H1 (cell line): ENCODE measurements at regions not wholly inside any gene's neighbourhood (a gene's known extent, or its start where the extent isn't known, plus 50 kb on each side); places are given as distances from the start of the nearest gene placed in this dataset.

ENCODE experiments used
- CTCF ChIA-PET: fragments of 300-600 bp; sonication (Branson Sonifier 250); formaldehyde crosslinking; loops from one replicate; lab custom pipeline; 2021; ENCODE audit not compliant: partially characterized antibody; lab: Charles Lee
- POLR2A ChIA-PET: fragments of 300-600 bp; sonication (Branson Sonifier 250); formaldehyde crosslinking; loops from one replicate; lab custom pipeline; 2021; ENCODE audit warnings: inconsistent platforms; ENCODE audit not compliant: partially characterized antibody; lab: Charles Lee
- DNase-seq, 2 experiments: peaks; one replicate each; pipeline versions ENCODE4 v3.0.0 to v3.0.0-alpha.2; 2010 to 2022; ENCODE audit warnings: low spot score in 2 of 2, low read depth in 1 of 2, mixed read lengths in 1 of 2
- FAIRE-seq: peaks from 2 replicates; lab custom pipeline; 2011; peaks lifted over from hg19 to GRCh38; lab: Jason Lieb, UNC
- H2AFZ ChIP-seq: 2 replicates; pipeline ENCODE4 v1.8.1; 2012; ENCODE audit warnings: low read length, inconsistent platforms
- H2AK5ac ChIP-seq: 2 replicates; pipeline ENCODE4 v1.6.1; 2013; ENCODE audit warnings: low read depth, low read length
- H2BK120ac ChIP-seq: replicated peaks from 2 replicates; pipeline ENCODE3; 2013; ENCODE audit warnings: low read depth, low read length, inconsistent platforms
- H2BK12ac ChIP-seq: 2 replicates; pipeline ENCODE4 v1.6.1; 2013; ENCODE audit warnings: low read depth, low read length
- H2BK15ac ChIP-seq: 2 replicates; pipeline ENCODE4 v1.6.1; 2013; ENCODE audit warnings: low read length
- H2BK20ac ChIP-seq: 2 replicates; pipeline ENCODE4 v1.6.1; 2013; ENCODE audit warnings: low read length
- H2BK5ac ChIP-seq: 2 replicates; pipeline ENCODE4 v1.6.1; 2013; ENCODE audit warnings: low read depth, low read length
- H3K14ac ChIP-seq: 2 replicates; pipeline ENCODE4 v1.6.1; 2013; ENCODE audit warnings: inconsistent platforms; ENCODE audit not compliant: insufficient read length
- H3K18ac ChIP-seq: 2 replicates; pipeline ENCODE4 v1.6.1; 2013; ENCODE audit warnings: low read length; ENCODE audit errors: extremely low read depth
- H3K23ac ChIP-seq: 2 replicates; pipeline ENCODE4 v1.6.1; 2013; ENCODE audit warnings: inconsistent platforms; ENCODE audit not compliant: insufficient read length
- H3K23me2 ChIP-seq: 2 replicates; pipeline ENCODE4 v1.6.1; 2013; ENCODE audit warnings: low read depth, low read length
- H3K27ac ChIP-seq: 2 replicates; pipeline ENCODE4 v1.6.1; 2011; ENCODE audit warnings: low read depth, low read length, inconsistent platforms
- H3K27me3 ChIP-seq, 4 experiments: replicated peaks in 1 of 4; 1 replicate in 1 of 4; 2 replicates in 3 of 4; pipeline versions ENCODE4 v1.6.1 to v1.8.1; 2011 to 2013; ENCODE audit warnings: low read length in 3 of 4, mild to moderate bottlenecking in 3 of 4, inconsistent platforms in 2 of 4, mixed read lengths in 2 of 4, moderate library complexity in 1 of 4; ENCODE audit not compliant: control insufficient read depth in 3 of 4, insufficient read depth in 3 of 4; ENCODE audit errors: extremely low read depth in 1 of 4
- H3K36me3 ChIP-seq, 4 experiments: 2 replicates each; pipeline versions ENCODE4 v1.6.1 to v1.8.1; 2011 to 2013; ENCODE audit warnings: mild to moderate bottlenecking in 4 of 4, low read length in 3 of 4, moderate library complexity in 2 of 4, control low read depth in 1 of 4, inconsistent platforms in 1 of 4; ENCODE audit not compliant: insufficient read depth in 4 of 4, control insufficient read depth in 2 of 4
- H3K4ac ChIP-seq: replicated peaks from 2 replicates; pipeline ENCODE3; 2013; ENCODE audit warnings: low read length, low read depth, mixed read lengths, inconsistent platforms; ENCODE audit not compliant: insufficient read length
- H3K4me1 ChIP-seq, 4 experiments: replicated peaks in 1 of 4; 1 replicate in 1 of 4; 2 replicates in 3 of 4; pipeline versions ENCODE4 v1.6.1 to v1.8.1; 2011 to 2013; ENCODE audit warnings: low read length in 3 of 4, inconsistent platforms in 2 of 4, mixed read lengths in 1 of 4; ENCODE audit not compliant: insufficient read depth in 4 of 4, control insufficient read depth in 3 of 4
- H3K4me2 ChIP-seq, 2 experiments: 2 replicates each; pipeline versions ENCODE4 v1.6.1 to v1.8.1; 2011 to 2013; ENCODE audit warnings: low read depth in 2 of 2, low read length in 2 of 2, control low read depth in 1 of 2, inconsistent platforms in 1 of 2, mild to moderate bottlenecking in 1 of 2; ENCODE audit not compliant: insufficient read depth in 1 of 2
- H3K4me3 ChIP-seq, 4 experiments: fragments of 200-600, 300-600 bp in 1 of 4; sonication (generic), shearing (Covaris generic), sonication (Bioruptor Twin) in 1 of 4; 2 replicates each; pipeline versions ENCODE4 v1.5.1 to v1.8.1; 2011 to 2016; ENCODE audit warnings: low read length in 4 of 4, low read depth in 3 of 4, control low read depth in 2 of 4, inconsistent platforms in 2 of 4, mild to moderate bottlenecking in 2 of 4, mixed read lengths in 1 of 4, moderate library complexity in 1 of 4; ENCODE audit not compliant: insufficient read depth in 2 of 4; ENCODE audit errors: extremely low read depth in 1 of 4
- H3K56ac ChIP-seq: replicated peaks from 2 replicates; pipeline ENCODE3; 2013; ENCODE audit warnings: low read depth, mild to moderate bottlenecking, mixed read lengths, low read length, inconsistent platforms; ENCODE audit not compliant: insufficient read length
- H3K79me1 ChIP-seq: 2 replicates; pipeline ENCODE4 v1.6.1; 2013; ENCODE audit warnings: low read depth, low read length, control low read depth
- H3K79me2 ChIP-seq, 2 experiments: 2 replicates each; pipeline versions ENCODE4 v1.6.1 to v1.8.1; 2012 to 2013; ENCODE audit warnings: low read length in 2 of 2, mild to moderate bottlenecking in 2 of 2, inconsistent platforms in 1 of 2; ENCODE audit not compliant: insufficient read depth in 2 of 2, control insufficient read depth in 1 of 2
- H3K9ac ChIP-seq, 4 experiments: replicated peaks in 1 of 4; 1 replicate in 1 of 4; 2 replicates in 3 of 4; pipeline versions ENCODE4 v1.6.1 to v1.8.1; 2011 to 2013; ENCODE audit warnings: low read depth in 3 of 4, low read length in 3 of 4, control low read depth in 2 of 4, mild to moderate bottlenecking in 2 of 4, moderate library complexity in 2 of 4, inconsistent platforms in 1 of 4; ENCODE audit errors: extremely low read depth in 1 of 4
- H3K9me3 ChIP-seq, 2 experiments: 2 replicates each; pipeline versions ENCODE4 v1.6.1 to v1.8.1; 2012 to 2013; ENCODE audit warnings: mild to moderate bottlenecking in 2 of 2, moderate library complexity in 2 of 2, control low read depth in 1 of 2, inconsistent platforms in 1 of 2, low read depth in 1 of 2, low read length in 1 of 2, mixed read lengths in 1 of 2; ENCODE audit not compliant: insufficient read depth in 2 of 2
- H4K20me1 ChIP-seq, 2 experiments: replicated peaks in 1 of 2; 2 replicates each; pipeline versions ENCODE3 to v1.8.1; 2011 to 2013; ENCODE audit warnings: inconsistent platforms in 2 of 2, low read length in 2 of 2, mild to moderate bottlenecking in 1 of 2; ENCODE audit not compliant: insufficient read depth in 2 of 2, control insufficient read depth in 1 of 2
- H4K5ac ChIP-seq: 2 replicates; pipeline ENCODE4 v1.6.1; 2013; ENCODE audit warnings: low read length, low read depth, mixed read lengths, inconsistent platforms; ENCODE audit not compliant: insufficient read length
- H4K8ac ChIP-seq: 2 replicates; pipeline ENCODE4 v1.8.0; 2013; ENCODE audit warnings: mild to moderate bottlenecking, moderate library complexity, low read length, inconsistent platforms; ENCODE audit not compliant: insufficient read depth; ENCODE audit errors: extremely low read depth
- H4K91ac ChIP-seq: replicated peaks from 2 replicates; pipeline ENCODE3; 2013; ENCODE audit warnings: low read length, mixed read lengths, inconsistent platforms; ENCODE audit not compliant: insufficient read length
- BCL11A ChIP-seq, 2 experiments: IDR thresholded peaks; one replicate each; pipeline ENCODE4 v1.6.1; 2011; ENCODE audit warnings: low read depth in 2 of 2, low read length in 2 of 2, mild to moderate bottlenecking in 2 of 2
- HDAC6 ChIP-seq: IDR thresholded peaks from one replicate; pipeline ENCODE4 v1.7.1; 2012; ENCODE audit warnings: low read depth, mild to moderate bottlenecking, inconsistent platforms, low read length, moderate library complexity
- PHF8 ChIP-seq: fragments of 200-600 bp; sonication (generic); conservative IDR thresholded peaks from 2 replicates; pipeline ENCODE4 v1.7.1; 2012; ENCODE audit warnings: low read depth, mild to moderate bottlenecking, inconsistent platforms, low read length, moderate library complexity
- SAP30 ChIP-seq: fragments of 300-600 bp; sonication (generic); IDR thresholded peaks from 2 replicates; pipeline ENCODE4 v1.7.1; 2012; ENCODE audit warnings: low read length, moderate library complexity, mild to moderate bottlenecking, inconsistent platforms; ENCODE audit not compliant: insufficient read depth, insufficient replicate concordance
- WGBS, 2 experiments: shearing (Covaris generic) in 1 of 2; methylation state at CpG; one replicate each; pipeline versions ENCODE4 v1.1.6 to v1.1.7; 2013 to 2015; ENCODE audit warnings: low lambda C conversion rate in 2 of 2, mixed read lengths in 2 of 2, inconsistent platforms in 1 of 2, low coverage in 1 of 2, missing lambda C conversion rate in 1 of 2; ENCODE audit not compliant: insufficient replicate concordance in 2 of 2, insufficient coverage in 1 of 2, insufficient read length in 1 of 2; ENCODE audit errors: extremely low coverage in 1 of 2, missing lambda C conversion rate in 1 of 2; 5-methylcytosine and 5-hydroxymethylcytosine counted together

GRCh38 chr11:123260511-123261211 lies 65.6 kb upstream of the CLMP start:
- no peak overlapping the region for H2AFZ ChIP-seq
- no peaks in the 10 kb centered on the region for H3K36me3 ChIP-seq
- no peak overlapping the region for H4K91ac ChIP-seq
- 0 out of 2 replicates have a peak overlapping the region, but pooled peaks have one; percentile 16 for H2BK15ac ChIP-seq
- H3K27me3 ChIP-seq: peaks cover 0 to 2% (median 0%) of the 10 kb centered on the region in 4 experiments; a peak in 1 of 7 replicates
- DNase-seq (no peak), FAIRE-seq (no peak)
- no peak overlapping the region for H4K8ac ChIP-seq
- 92% methylated on average over 4 of the region's 4 CpGs; no CpG with 5 or more reads in 1 of the 2 experiments for WGBS, 2 experiments
- no peaks in the 10 kb centered on the region for H4K20me1 ChIP-seq
- no peak overlapping the region for H3K9ac ChIP-seq
- no peaks in the 10 kb centered on the region; the same call in 1 of the 2 replicates for H3K23me2 ChIP-seq
- H3K4me2 ChIP-seq: 0 out of 4 replicates have a peak overlapping the region, but pooled peaks of 1 of the 2 experiments have one; percentile 12
- ChIA-PET CTCF (interaction anchor here (0.7 to 18.3 kb wide), 40 partner anchors 8 to 260 kb away, joined by 3 to 286 read pairs (median 5); no protein-coding TSS in a partner anchor), POLR2A (interaction anchor here (0.7 to 1.3 kb wide), 5 partner anchors 14 to 203 kb away, joined by 3 to 5 read pairs (median 3); partner anchors contain the start of gene HSPA8)
- H2BK12ac ChIP-seq: no peak overlapping the region
- no peak overlapping the region for H3K14ac ChIP-seq
- H4K5ac ChIP-seq: no peak overlapping the region
- H3K23ac ChIP-seq: no peak overlapping the region
- no peak overlapping the region for H2BK20ac ChIP-seq
- no peak overlapping the region for H3K18ac ChIP-seq
- no peaks in the 10 kb centered on the region for H3K79me1 ChIP-seq
- no peak overlapping the region for H3K4me3 ChIP-seq
- no peak overlapping the region for H2BK120ac ChIP-seq
- H3K4ac ChIP-seq: no peak overlapping the region
- no peak overlapping the region for H3K27ac ChIP-seq
- H2AK5ac ChIP-seq: no peak overlapping the region
- H3K4me1 ChIP-seq: peaks cover 0 to 2% (median 0%) of the 10 kb centered on the region in 4 experiments; a peak in 2 of 7 replicates
- peaks cover 18 to 20% of the 10 kb centered on the region in 2 experiments for H3K9me3 ChIP-seq
- H3K56ac ChIP-seq: no peak overlapping the region
- H3K79me2 ChIP-seq: no peaks in the 10 kb centered on the region
- H2BK5ac ChIP-seq: no peak overlapping the region
- no peak for TF ChIP-seq HDAC6
- no peak for TF ChIP-seq PHF8
- TF ChIP-seq SAP30: no peak
- TF ChIP-seq BCL11A (IDR thresholded peaks at IDR 0.05; ENCODE audit: low read depth in 2 of 2, low read length in 2 of 2): no peak
